SU-DHL-6 (cell line): ENCODE measurements at regions not wholly inside any gene's neighbourhood (a gene's known extent, or its start where the extent isn't known, plus 50 kb on each side); places are given as distances from the start of the nearest gene placed in this dataset.

Source experiments
- H2AFZ ChIP-seq: fragments of 200-600 bp; sonication (generic); 2 replicates; pipeline ENCODE4 v1.6.1; 2014; ENCODE audit warnings: low read depth, mild to moderate bottlenecking, moderate library complexity, mixed read lengths, antibody characterized with exemption, low read length; ENCODE audit not compliant: severe bottlenecking
- H3F3A ChIP-seq: fragments of 200-600 bp; shearing (Covaris generic); 2 replicates; pipeline ENCODE4 v1.6.0; 2016; ENCODE audit warnings: antibody characterized with exemption, mild to moderate bottlenecking; ENCODE audit not compliant: insufficient read depth
- H3K27ac ChIP-seq: fragments of 200-600 bp; sonication (generic); 2 replicates; pipeline ENCODE4 v1.5.1; 2016; ENCODE audit warnings: low read depth, mild to moderate bottlenecking, low read length, moderate library complexity, mixed read lengths
- H3K27me3 ChIP-seq: fragments of 200-600 bp; sonication (generic), shearing (Covaris generic); 2 replicates; pipeline ENCODE4 v1.6.0; 2014; ENCODE audit warnings: mild to moderate bottlenecking, low read length
- H3K36me3 ChIP-seq: fragments of 200-600 bp; sonication (generic); 2 replicates; pipeline ENCODE4 v1.6.1; 2014; ENCODE audit warnings: mild to moderate bottlenecking, low read length, mixed read lengths
- H3K4me2 ChIP-seq: fragments of 300-600, 200-600 bp; shearing (Covaris generic), sonication (generic); 2 replicates; pipeline ENCODE4 v1.6.0; 2014; ENCODE audit warnings: low read length, low read depth, mild to moderate bottlenecking; ENCODE audit not compliant: poor library complexity, severe bottlenecking
- H3K4me3 ChIP-seq: fragments of 200-600 bp; sonication (generic); 2 replicates; pipeline ENCODE4 v1.5.1; 2014; ENCODE audit warnings: antibody characterized with exemption, low read length, mild to moderate bottlenecking, mixed read lengths; ENCODE audit not compliant: insufficient read depth, poor library complexity, severe bottlenecking
- H3K79me2 ChIP-seq: fragments of 200-600 bp; sonication (generic); 2 replicates; pipeline ENCODE4 v1.6.1; 2014; ENCODE audit warnings: mild to moderate bottlenecking, low read length, moderate library complexity; ENCODE audit not compliant: insufficient read depth
- H3K9ac ChIP-seq: fragments of 200-600 bp; sonication (generic); 2 replicates; pipeline ENCODE4 v1.7.0; 2014; ENCODE audit warnings: mild to moderate bottlenecking, low read length
- H3K9me2 ChIP-seq: fragments of 200-600 bp; sonication (generic); replicated peaks from 2 replicates; pipeline ENCODE4 v1.6.1; 2014; ENCODE audit warnings: low read length; ENCODE audit not compliant: insufficient read depth
- H3K9me3 ChIP-seq: fragments of 200-600 bp; sonication (generic); 2 replicates; pipeline ENCODE4 v1.6.1; 2014; ENCODE audit warnings: low read length, mixed read lengths; ENCODE audit not compliant: insufficient read depth
- H4K20me1 ChIP-seq: fragments of 200-600 bp; sonication (generic); 2 replicates; pipeline ENCODE4 v1.6.1; 2014; ENCODE audit warnings: low read depth, mild to moderate bottlenecking, antibody characterized with exemption, low read length, moderate library complexity, mixed read lengths
- CTCF ChIP-seq: fragments of 200-600 bp; sonication (generic); IDR thresholded peaks from one replicate; pipeline ENCODE4 v1.5.1; 2017; ENCODE audit warnings: antibody characterized with exemption, mild to moderate bottlenecking, low read length, moderate library complexity; ENCODE audit not compliant: insufficient read depth, poor library complexity, severe bottlenecking
- EZH2phosphoT487 ChIP-seq: fragments of 200-600 bp; sonication (generic), shearing (Covaris generic); conservative IDR thresholded peaks from 2 replicates; pipeline ENCODE4 v1.6.1; 2018; ENCODE audit warnings: mild to moderate bottlenecking, antibody characterized with exemption, low read length, moderate library complexity, mixed read lengths

DNA sequence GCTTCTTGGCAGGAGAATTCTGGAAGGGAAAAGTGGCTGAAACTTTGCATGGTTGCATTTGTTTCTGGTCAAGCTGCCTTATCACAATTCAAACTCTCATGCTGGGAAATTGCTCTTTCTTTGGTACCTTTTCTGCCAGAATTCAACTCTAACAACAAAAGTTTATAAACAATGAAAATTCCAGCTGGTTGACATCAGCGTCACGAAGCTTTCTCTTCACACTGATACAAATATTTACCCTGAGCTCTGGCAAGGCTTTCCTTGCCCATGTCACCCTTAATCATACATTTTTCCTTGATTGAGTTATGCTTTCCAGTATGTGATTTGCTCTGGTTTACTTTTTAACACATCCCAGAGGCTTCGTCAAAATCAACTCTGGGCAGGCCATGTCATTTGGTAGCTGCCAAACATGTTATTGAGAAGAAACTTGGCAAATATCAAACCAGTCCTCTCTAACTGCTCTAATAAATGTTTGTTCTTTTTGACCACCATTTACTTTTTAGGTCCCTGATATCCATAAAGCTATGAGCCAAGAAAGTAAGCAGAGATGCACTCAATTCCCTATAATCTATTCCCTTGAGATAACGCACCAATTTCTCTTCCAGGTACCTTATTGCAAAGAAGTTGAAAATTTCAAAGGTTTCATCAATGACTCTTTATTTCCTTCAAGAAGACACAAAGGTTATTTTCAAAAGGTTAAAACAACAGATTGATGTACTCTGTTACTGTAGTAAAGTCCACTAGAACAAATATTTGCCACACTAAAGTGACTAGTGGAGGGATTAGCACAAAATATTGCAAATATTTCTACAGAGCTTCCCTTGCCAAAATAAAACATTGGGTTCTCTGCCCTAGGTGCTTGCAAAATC, 1241.1 kb upstream of the ZEB2 start:
- Histone ChIP-seq H3K9me2 (no peaks in the 10 kb centered on the region), H4K20me1 (no peaks in the 10 kb centered on the region), H3K4me2 (no peak overlapping the region), H3K9me3 (no peaks in the 10 kb centered on the region), H3K4me3 (no peak overlapping the region), H3F3A (no peaks in the 10 kb centered on the region), H3K9ac (no peak overlapping the region), H2AFZ (no peak overlapping the region), H3K27ac (no peak overlapping the region), H3K36me3 (no peaks in the 10 kb centered on the region), H3K79me2 (no peaks in the 10 kb centered on the region), H3K27me3 (no peaks in the 10 kb centered on the region)
- TF ChIP-seq EZH2phosphoT487 = no peak
- no peak for TF ChIP-seq CTCF

- TF ChIP-seq CTCF (no peak), EZH2phosphoT487 (no peak)
- Histone ChIP-seq H3K27ac (no peak overlapping the region), H4K20me1 (no peaks in the 10 kb centered on the region), H3F3A (no peaks in the 10 kb centered on the region), H3K9me2 (no peaks in the 10 kb centered on the region), H3K36me3 (no peaks in the 10 kb centered on the region), H2AFZ (no peak overlapping the region), H3K9me3 (no peaks in the 10 kb centered on the region), H3K27me3 (no peaks in the 10 kb centered on the region), H3K4me2 (no peak overlapping the region), H3K9ac (no peak overlapping the region), H3K4me3 (no peak overlapping the region), H3K79me2 (no peaks in the 10 kb centered on the region)
Measured at GRCh38 chr2:145759228-145759915, 1239.5 kb upstream of the ZEB2 start.

DNA sequence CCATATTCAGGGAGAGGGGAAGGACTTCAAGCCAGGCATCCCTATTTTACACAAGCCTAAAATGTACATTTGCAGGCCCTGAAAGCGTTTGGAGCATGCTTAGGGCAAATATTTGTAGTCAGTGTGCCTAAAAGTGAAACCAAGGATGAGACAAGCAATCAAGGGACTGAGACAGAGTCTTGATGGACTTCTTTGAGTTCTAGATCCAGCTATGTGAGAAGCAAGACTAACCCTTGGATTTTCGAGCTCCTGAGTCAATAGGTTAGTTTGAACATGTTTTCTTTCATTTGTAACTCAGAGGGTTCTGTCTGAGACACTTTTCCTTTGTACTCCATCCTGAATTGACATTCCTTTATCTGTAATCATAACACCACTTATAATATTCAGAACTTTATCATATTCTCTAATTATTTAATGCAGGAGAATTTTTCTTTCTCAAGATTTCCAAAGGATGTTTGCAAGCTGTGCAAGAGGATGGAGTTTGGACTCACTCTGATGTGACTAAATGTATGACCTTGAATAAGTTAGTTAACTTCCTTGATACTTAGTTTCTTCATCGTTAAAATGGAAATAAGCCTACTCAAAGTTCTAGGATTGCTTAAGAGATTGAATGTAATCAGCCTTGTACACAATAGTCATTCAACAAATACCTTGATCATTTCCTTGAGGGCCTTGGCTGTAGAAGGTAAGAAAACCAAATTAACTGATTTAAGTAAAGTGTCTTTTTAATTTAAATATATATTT, 1237.8 kb upstream of the ZEB2 start:
- H3K4me2 ChIP-seq = no peak overlapping the region

More for the DNA sequence above, 1237.8 kb upstream of the ZEB2 start:
- H3K9me2 ChIP-seq = no peaks in the 10 kb centered on the region
- H2AFZ ChIP-seq = no peak overlapping the region
- H3K27ac ChIP-seq = no peak overlapping the region
- H3K9ac ChIP-seq = no peak overlapping the region
- H3K36me3 ChIP-seq = no peaks in the 10 kb centered on the region
- no peaks in the 10 kb centered on the region for H3K27me3 ChIP-seq
- no peak for TF ChIP-seq CTCF
- TF ChIP-seq EZH2phosphoT487 = no peak
- H3K79me2 ChIP-seq = no peaks in the 10 kb centered on the region
- no peaks in the 10 kb centered on the region for H4K20me1 ChIP-seq
- H3K4me3 ChIP-seq = no peak overlapping the region
- H3F3A ChIP-seq = no peaks in the 10 kb centered on the region
- no peaks in the 10 kb centered on the region for H3K9me3 ChIP-seq
